Endothelial cell of hepatic sinusoid (primary cell): ENCODE measurements at regions not wholly inside any gene's neighbourhood (a gene's known extent, or its start where the extent isn't known, plus 50 kb on each side); places are given as distances from the start of the nearest gene placed in this dataset.

Experiments
- in situ Hi-C: cut with HindIII; loops from 2 replicates; pipeline ENCODE4 v1.10.0; 2017; ENCODE audit warnings: low sequenced_read_pairs

- in situ Hi-C loops = no loop called here
Measured at GRCh38 chr22:23522623-23523251, 57.4 kb downstream of the IGLL1 start.

GRCh38 chr22:23521441-23522113 is 58.5 kb downstream of the IGLL1 start:
- in situ Hi-C loops = no loop called here

GRCh38 chr22:23520863-23521440 is 59.1 kb downstream of the IGLL1 start:
- in situ Hi-C loops = no loop called here

GRCh38 chr22:23519442-23520157 is 60.5 kb downstream of the IGLL1 start:
- in situ Hi-C loops = no loop called here

- in situ Hi-C loops = no loop called here
Measured at GRCh38 chr22:23518376-23519187, 61.5 kb downstream of the IGLL1 start.

- in situ Hi-C loops = no loop called here
Measured at GRCh38 chr22:23517804-23518375, 62.2 kb downstream of the IGLL1 start.

- in situ Hi-C loops = no loop called here
Measured at GRCh38 chr22:23516304-23516703, 63.8 kb downstream of the IGLL1 start.

- in situ Hi-C loops = no loop called here
Measured at GRCh38 chr22:23514322-23515038, 65.6 kb downstream of the IGLL1 start.

- in situ Hi-C loops = no loop called here
Measured at GRCh38 chr22:23513705-23514104, 66.4 kb downstream of the IGLL1 start.

- in situ Hi-C loops = no loop called here
Measured at GRCh38 chr22:23513133-23513532, 67.0 kb downstream of the IGLL1 start.

- in situ Hi-C loops = no loop called here
Measured at GRCh38 chr22:23512721-23513120, 67.4 kb downstream of the IGLL1 start.

- in situ Hi-C loops = no loop called here
Measured at GRCh38 chr22:23512348-23512705, 67.8 kb downstream of the IGLL1 start.

GRCh38 chr22:23511627-23512347 is 68.3 kb downstream of the IGLL1 start:
- in situ Hi-C loops = no loop called here

GRCh38 chr22:23509571-23510302 is 70.4 kb downstream of the IGLL1 start:
- in situ Hi-C loops = no loop called here

GRCh38 chr22:23504516-23504915 is 75.6 kb downstream of the IGLL1 start:
- in situ Hi-C loops = no loop called here

GRCh38 chr22:23503736-23504440 is 76.2 kb downstream of the IGLL1 start:
- in situ Hi-C loops = no loop called here

- in situ Hi-C loops = no loop called here
Measured at GRCh38 chr22:23503142-23503541, 76.9 kb downstream of the IGLL1 start.

GRCh38 chr22:23501708-23502107 is 78.4 kb downstream of the IGLL1 start:
- in situ Hi-C loops = no loop called here
